Neural progenitor cell (in vitro differentiated cells): ENCODE measurements at regions not wholly inside any gene's neighbourhood (a gene's known extent, or its start where the extent isn't known, plus 50 kb on each side); places are given as distances from the start of the nearest gene placed in this dataset.

ENCODE experiments used
- DNase-seq: peaks from one replicate; pipeline ENCODE4 v3.0.0-alpha.2; 2016; ENCODE audit warnings: low spot score
- H2AFZ ChIP-seq: fragments of 200-600 bp; sonication (generic); replicated peaks from 2 replicates; pipeline ENCODE4 v1.6.1; 2016; ENCODE audit warnings: antibody characterized with exemption
- H3F3A ChIP-seq: fragments of 200-600 bp; sonication (generic); 2 replicates; pipeline ENCODE4 v1.6.1; 2016; ENCODE audit warnings: antibody characterized with exemption, low read depth
- H3K27ac ChIP-seq: fragments of 200-600 bp; sonication (generic); 2 replicates; pipeline ENCODE4 v1.5.1; 2016; ENCODE audit warnings: mild to moderate bottlenecking
- H3K27me3 ChIP-seq: fragments of 200-600 bp; sonication (generic); 2 replicates; pipeline ENCODE4 v1.6.1; 2016; ENCODE audit warnings: mild to moderate bottlenecking, moderate library complexity
- H3K36me3 ChIP-seq: fragments of 200-600 bp; sonication (generic); 2 replicates; pipeline ENCODE4 v1.5.1; 2016
- H3K4me1 ChIP-seq: fragments of 200-600 bp; sonication (generic); 2 replicates; pipeline ENCODE4 v1.6.1; 2016; ENCODE audit warnings: mixed run types
- H3K4me2 ChIP-seq: fragments of 200-600 bp; sonication (generic); 2 replicates; pipeline ENCODE4 v1.6.1; 2016
- H3K4me3 ChIP-seq: fragments of 200-600 bp; sonication (generic); 2 replicates; pipeline ENCODE4 v1.5.1; 2016
- H3K79me2 ChIP-seq: fragments of 200-600 bp; sonication (generic); 2 replicates; pipeline ENCODE4 v1.6.1; 2016; ENCODE audit warnings: low read depth
- H3K9ac ChIP-seq: fragments of 200-600 bp; sonication (generic); 2 replicates; pipeline ENCODE4 v1.6.1; 2016
- H3K9me3 ChIP-seq: fragments of 200-600 bp; sonication (generic); 2 replicates; pipeline ENCODE4 v1.5.1; 2016; ENCODE audit warnings: low read depth
- H4K20me1 ChIP-seq: fragments of 200-600 bp; sonication (generic); 2 replicates; pipeline ENCODE4 v1.6.1; 2016; ENCODE audit warnings: low read depth
- H3K27ac Mint-ChIP-seq: 3 replicates; pipeline ENCODE4 v1.8.0; 2021; ENCODE audit warnings: mixed read lengths
- H3K27me3 Mint-ChIP-seq: 2 replicates; pipeline ENCODE4 v1.8.0; 2022; ENCODE audit warnings: low read depth, mild to moderate bottlenecking, inconsistent platforms, moderate library complexity, mixed read lengths; ENCODE audit not compliant: insufficient read depth
- H3K36me3 Mint-ChIP-seq: 3 replicates; pipeline ENCODE4 v1.8.0; 2021; ENCODE audit warnings: mixed read lengths
- H3K4me1 Mint-ChIP-seq: 3 replicates; pipeline ENCODE4 v1.8.0; 2021; ENCODE audit warnings: mixed read lengths
- H3K4me3 Mint-ChIP-seq: 3 replicates; pipeline ENCODE4 v1.8.0; 2021; ENCODE audit warnings: mild to moderate bottlenecking, moderate library complexity, mixed read lengths
- H3K9me3 Mint-ChIP-seq: 3 replicates; pipeline ENCODE4 v1.8.0; 2020; ENCODE audit warnings: mixed read lengths
- EZH2 ChIP-seq: fragments of 200-600 bp; sonication (generic); IDR thresholded peaks from 2 replicates; pipeline ENCODE4 v1.6.1; 2017; ENCODE audit warnings: antibody characterized with exemption, mild to moderate bottlenecking, moderate library complexity
- EZH2phosphoT487 ChIP-seq: fragments of 200-600 bp; sonication (generic); IDR thresholded peaks from 2 replicates; pipeline ENCODE4 v1.6.1; 2017; ENCODE audit warnings: antibody characterized with exemption
- TF ChIP-seq, protein P1 (sequence below): fragments of 200-600 bp; sonication (generic); IDR thresholded peaks from 2 replicates; pipeline ENCODE4 v1.5.1; 2017; ENCODE audit warnings: antibody characterized with exemption, mild to moderate bottlenecking

DNA sequence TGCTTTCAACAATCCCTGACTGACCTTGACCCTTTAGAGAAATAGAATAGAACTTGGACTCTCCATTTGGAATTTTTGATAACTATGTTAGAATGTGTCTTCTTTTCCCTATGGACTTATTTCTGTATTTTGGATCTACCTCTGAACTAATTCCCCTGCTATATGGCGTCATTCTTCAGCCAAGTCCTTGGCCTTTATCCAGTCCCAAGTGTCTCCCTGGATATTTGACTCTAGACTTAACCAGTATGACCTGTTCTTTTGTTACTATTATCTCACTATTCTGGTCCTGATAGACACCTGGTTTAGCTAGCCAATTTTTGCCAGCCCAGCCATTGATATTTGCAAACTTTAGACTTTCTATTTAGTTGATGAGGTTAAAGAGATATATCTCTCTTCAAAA, 186.8 kb downstream of the KCNS3 start:
- Mint-ChIP-seq H3K4me3 (no peak overlapping the region), H3K27ac (no peak overlapping the region), H3K4me1 (peaks cover 43% of the 10 kb centered on the region), H3K36me3 (no peaks in the 10 kb centered on the region), H3K27me3 (no peaks in the 10 kb centered on the region), H3K9me3 (no peaks in the 10 kb centered on the region)
- Histone ChIP-seq H3K4me3 (no peak overlapping the region), H4K20me1 (no peaks in the 10 kb centered on the region), H3K27me3 (no peaks in the 10 kb centered on the region), H3K9ac (no peak overlapping the region), H3K4me1 (peaks cover 7% of the 10 kb centered on the region), H2AFZ (no peak overlapping the region), H3K79me2 (no peaks in the 10 kb centered on the region), H3K9me3 (no peaks in the 10 kb centered on the region), H3F3A (peaks cover 4% of the 10 kb centered on the region), H3K36me3 (no peaks in the 10 kb centered on the region), H3K4me2 (no peak overlapping the region), H3K27ac (no peak overlapping the region)
- DNase-seq: no peak
- TF ChIP-seq, protein P1, sequence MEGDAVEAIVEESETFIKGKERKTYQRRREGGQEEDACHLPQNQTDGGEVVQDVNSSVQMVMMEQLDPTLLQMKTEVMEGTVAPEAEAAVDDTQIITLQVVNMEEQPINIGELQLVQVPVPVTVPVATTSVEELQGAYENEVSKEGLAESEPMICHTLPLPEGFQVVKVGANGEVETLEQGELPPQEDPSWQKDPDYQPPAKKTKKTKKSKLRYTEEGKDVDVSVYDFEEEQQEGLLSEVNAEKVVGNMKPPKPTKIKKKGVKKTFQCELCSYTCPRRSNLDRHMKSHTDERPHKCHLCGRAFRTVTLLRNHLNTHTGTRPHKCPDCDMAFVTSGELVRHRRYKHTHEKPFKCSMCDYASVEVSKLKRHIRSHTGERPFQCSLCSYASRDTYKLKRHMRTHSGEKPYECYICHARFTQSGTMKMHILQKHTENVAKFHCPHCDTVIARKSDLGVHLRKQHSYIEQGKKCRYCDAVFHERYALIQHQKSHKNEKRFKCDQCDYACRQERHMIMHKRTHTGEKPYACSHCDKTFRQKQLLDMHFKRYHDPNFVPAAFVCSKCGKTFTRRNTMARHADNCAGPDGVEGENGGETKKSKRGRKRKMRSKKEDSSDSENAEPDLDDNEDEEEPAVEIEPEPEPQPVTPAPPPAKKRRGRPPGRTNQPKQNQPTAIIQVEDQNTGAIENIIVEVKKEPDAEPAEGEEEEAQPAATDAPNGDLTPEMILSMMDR: no peak
- TF ChIP-seq EZH2 (no peak), EZH2phosphoT487 (no peak)

DNA sequence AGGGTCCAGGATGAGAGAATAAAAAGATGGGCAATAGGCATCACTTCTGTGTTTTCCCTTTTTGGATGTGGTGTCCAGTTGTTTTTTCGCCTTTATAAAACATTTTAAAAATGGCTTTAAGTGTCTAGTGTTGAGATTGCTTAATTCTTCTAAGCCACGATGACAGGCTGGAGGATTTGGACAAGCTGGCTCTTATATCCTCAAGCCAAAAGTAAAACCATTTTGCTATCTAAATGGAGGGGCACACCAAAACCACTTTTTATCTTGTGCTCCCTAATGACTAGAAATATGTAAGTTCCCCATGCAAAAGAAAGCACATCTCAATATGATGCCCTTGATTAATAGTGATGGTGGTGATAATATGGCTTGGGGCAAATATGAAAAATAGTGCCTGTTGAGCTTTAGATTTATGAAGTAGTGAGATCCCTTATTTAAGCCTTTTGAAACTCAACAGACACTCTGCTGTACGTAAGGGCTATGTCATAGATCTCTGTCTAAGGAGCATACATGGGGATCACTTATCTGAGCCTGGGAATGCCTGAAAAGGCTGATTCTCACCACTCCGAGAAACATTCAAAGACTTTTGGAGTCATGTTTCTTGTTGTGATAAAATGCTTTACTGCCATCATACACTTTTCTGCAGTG, 185.5 kb downstream of the KCNS3 start:
- Mint-ChIP-seq H3K27ac (no peak overlapping the region), H3K36me3 (no peaks in the 10 kb centered on the region), H3K27me3 (no peaks in the 10 kb centered on the region), H3K9me3 (no peaks in the 10 kb centered on the region), H3K4me3 (no peak overlapping the region), H3K4me1 (peaks cover 43% of the 10 kb centered on the region)
- H3K27me3 ChIP-seq: no peaks in the 10 kb centered on the region
- peaks cover 7% of the 10 kb centered on the region for H3K4me1 ChIP-seq
- peaks cover 4% of the 10 kb centered on the region for H3F3A ChIP-seq
- no peak overlapping the region for H3K9ac ChIP-seq
- no peak overlapping the region for H3K4me2 ChIP-seq
- no peaks in the 10 kb centered on the region for H4K20me1 ChIP-seq
- H3K4me3 ChIP-seq: no peak overlapping the region
- H3K27ac ChIP-seq: no peak overlapping the region
- no peak for DNase-seq
- H2AFZ ChIP-seq: no peak overlapping the region
- H3K79me2 ChIP-seq: no peaks in the 10 kb centered on the region
- TF ChIP-seq EZH2phosphoT487: no peak
- TF ChIP-seq, protein P1: no peak
- no peak for TF ChIP-seq EZH2
- H3K36me3 ChIP-seq: no peaks in the 10 kb centered on the region
- H3K9me3 ChIP-seq: no peaks in the 10 kb centered on the region

DNA sequence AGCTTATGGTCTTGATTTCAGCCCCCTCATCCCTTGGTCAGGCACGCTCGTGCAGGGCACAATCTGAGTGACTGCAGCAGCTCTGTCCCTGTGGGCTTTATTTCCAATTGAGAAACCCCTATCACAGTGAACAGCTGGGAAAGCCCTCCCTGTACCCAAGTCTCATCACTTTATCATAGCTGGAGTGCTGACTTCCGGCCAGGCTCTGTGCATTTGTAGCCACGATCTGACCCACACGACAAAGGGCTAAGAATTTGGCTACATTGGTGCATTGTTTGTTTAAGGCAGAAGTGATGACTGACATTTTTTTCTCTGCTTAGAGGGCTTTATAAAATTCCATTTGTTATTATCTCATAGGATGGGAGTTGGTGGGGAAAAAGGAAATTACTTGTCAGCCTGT, 184.4 kb downstream of the KCNS3 start:
- TF ChIP-seq, protein P1: no peak
- TF ChIP-seq EZH2phosphoT487 (no peak), EZH2 (no peak)
- Histone ChIP-seq H3F3A (peaks cover 4% of the 10 kb centered on the region), H4K20me1 (no peaks in the 10 kb centered on the region), H3K4me2 (peak overlapping the region; percentile 7), H3K9me3 (no peaks in the 10 kb centered on the region), H3K27me3 (no peaks in the 10 kb centered on the region), H3K4me3 (no peak overlapping the region), H3K9ac (no peak overlapping the region), H3K36me3 (no peaks in the 10 kb centered on the region), H3K4me1 (peaks cover 7% of the 10 kb centered on the region), H3K79me2 (no peaks in the 10 kb centered on the region), H3K27ac (no peak overlapping the region), H2AFZ (no peak overlapping the region)
- Mint-ChIP-seq H3K9me3 (no peaks in the 10 kb centered on the region), H3K27me3 (no peaks in the 10 kb centered on the region), H3K27ac (no peak overlapping the region), H3K36me3 (no peaks in the 10 kb centered on the region), H3K4me3 (no peak overlapping the region), H3K4me1 (peaks cover 39% of the 10 kb centered on the region)
- DNase-seq: no peak
